ENCODE measurements at regions not wholly inside any gene's neighbourhood (a gene's known extent, or its start where the extent isn't known, plus 50 kb on each side); places are given as distances from the start of the nearest gene placed in this dataset.

- DNase-seq = no peak
Measured at GRCh38 chr5:73373814-73374510, 74.6 kb downstream of the FOXD1 start.

DNA sequence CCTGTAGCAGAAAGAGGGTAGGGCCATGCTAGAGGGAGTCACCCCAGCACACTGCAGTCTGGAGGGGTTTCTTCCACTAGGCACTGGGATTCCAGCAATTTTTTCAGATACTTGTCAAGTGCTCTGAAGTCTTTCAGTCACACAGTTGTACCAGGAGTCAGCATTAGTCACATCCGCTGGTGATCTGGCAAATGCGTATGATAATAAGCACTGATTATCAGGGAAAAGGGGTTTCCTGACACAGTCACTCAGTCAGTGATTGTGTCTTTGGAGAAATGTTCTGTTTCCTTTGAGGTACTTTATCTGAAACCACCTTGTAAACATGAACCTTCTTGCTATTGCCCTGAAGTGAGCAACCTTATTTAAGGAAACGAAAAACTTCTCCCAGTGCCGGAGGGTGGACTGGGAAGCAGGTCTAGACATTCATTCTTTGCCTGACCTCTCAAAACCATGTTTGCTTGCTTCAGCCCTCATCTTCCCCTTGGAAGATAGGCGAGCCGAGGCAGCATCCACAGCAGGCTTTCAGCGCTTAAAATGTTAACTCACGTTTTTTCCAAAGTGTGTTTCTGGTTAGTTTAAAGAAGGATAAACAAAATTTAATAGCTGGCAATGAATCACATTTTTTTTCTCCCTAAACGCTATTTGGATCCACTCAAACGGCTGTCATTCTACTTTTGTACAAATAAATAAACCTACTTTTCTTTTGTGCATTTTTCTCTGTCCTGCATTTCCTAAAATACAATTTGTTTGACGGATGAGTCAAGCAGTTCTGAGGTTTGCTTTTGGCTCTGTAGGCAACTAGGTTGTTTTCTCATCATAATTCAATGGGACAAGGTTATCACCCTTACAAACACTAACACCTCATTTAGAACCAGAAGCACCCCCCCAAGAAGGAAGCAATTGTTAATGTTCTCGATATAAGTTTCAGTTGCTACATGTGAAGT, 77.7 kb downstream of the FOXD1 start:
- no peak for DNase-seq

GRCh38 chr5:73370095-73370494, 78.5 kb downstream of the FOXD1 start:
- no peak for DNase-seq

GRCh38 chr5:73369278-73369677, 79.3 kb downstream of the FOXD1 start:
- no peak for DNase-seq

DNA sequence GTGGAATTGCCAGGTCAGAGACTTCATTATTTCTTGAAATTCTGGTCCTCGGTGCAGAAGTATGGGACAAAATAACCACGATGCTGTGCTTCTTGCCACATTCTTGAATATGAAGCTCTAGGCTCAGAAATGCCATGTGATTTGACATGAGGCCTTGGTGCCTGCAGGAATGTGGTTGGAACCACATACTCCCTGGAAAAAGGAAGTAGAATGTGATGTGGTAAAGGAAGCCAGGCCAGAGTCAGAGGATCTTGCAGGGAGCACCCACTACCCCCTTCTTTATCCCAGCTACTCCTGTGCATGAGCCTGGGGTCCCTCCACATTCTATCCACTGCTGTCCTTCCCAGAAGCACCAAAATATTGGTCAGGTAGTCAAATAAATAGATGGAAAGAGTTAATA, 80.9 kb downstream of the FOXD1 start:
- DNase-seq = no peak

DNA sequence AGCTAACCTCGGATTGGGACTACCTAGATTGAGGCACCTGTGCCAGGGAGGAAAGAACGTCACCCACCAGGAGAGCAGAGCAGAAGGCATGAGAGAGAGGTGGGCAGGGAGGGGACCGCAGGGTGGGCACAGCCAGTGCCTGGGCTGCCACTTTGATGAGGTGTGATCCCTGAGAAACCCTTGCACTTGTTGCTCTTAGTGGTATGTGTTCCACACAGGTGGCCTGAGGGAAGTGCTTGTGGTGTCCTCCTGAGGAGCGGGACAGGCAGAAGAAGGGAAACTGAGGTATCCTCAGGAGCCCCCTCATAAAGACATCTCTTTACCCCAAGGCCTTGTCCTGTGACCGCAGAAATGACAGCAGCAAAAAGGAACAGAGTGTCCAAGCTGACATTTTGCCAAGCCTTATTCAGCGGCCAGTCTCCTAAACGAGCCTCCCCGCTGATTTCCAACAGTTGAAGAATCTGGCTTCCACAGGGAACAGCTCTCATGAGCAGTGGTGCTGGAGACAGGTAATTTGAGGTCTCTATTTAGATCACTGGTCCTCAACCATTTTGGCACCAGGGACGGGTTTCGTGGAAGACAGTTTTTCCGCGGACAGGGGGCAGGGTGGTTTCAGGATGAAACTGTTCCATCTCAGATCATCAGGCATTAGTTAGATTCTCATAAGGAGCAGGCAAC, 82.4 kb downstream of the FOXD1 start:
- no peak for DNase-seq

DNA sequence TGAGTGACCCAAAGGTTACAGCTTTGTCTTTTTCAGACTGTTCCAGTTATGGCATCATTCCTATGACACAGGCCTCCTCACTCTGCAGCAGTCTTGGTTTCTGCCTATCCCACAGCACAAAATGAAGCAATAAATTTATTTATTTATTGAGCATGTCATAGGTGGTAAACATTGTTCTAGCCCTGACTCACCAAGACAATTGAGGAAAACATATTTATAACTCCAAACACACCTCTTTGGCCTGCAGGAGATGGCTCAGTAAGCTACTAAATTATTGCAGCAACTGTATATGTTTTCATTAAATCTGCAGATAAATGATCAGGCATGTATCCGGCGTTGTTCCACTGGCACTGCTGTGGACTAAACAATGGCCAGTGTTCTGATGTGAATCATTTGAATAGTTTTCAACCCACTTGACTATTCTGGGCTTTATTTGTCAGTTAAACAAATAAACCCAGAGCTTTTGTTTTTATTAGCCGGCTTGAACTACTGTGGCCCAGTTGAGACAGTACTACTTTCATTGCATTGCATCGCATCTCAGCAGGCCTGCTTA, 83.2 kb downstream of the FOXD1 start:
- no peak for DNase-seq

DNA sequence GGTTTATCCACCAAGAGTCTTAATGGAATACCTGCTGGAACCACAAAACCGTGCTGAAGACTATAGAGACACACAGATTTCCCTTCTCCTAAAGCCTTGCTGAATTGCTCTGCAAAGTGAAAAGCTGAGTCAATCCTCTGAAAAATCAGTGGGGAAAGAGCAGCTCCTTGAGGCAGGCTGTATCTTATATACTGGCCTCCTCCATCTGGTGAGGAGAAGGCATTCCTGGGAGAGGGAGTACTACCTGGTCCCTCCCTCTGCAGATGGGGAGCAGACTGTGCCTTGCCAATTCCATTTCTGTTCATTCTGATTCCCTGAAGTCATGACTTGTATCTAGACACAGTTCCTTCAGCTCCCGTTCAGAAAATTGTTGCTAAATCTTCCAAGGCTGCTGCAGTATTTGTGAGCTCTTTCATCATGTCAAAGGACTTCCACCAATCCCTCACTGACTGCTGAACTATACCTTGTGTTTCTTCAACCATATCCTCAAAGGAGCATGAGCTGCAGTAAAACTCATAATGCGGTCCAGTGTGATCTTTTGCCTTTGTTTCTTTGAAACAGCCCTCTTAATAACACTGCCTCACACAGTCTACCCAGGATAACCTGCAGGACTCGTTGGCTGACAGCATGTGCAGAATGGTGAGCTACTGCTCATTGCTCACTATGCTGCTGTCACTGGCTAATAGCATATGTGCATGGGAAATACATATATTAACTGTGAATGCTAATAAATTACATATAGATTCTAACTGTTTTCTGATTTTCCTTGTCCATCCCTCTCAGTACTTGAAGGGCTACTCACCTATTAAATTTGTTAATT, 84.5 kb downstream of the FOXD1 start:
- DNase-seq = no peak

- DNase-seq = no peak
Measured at GRCh38 chr5:73359395-73359794, 89.2 kb downstream of the FOXD1 start.

- no peak for DNase-seq
Measured at GRCh38 chr5:73358366-73358765, 90.2 kb downstream of the FOXD1 start.

GRCh38 chr5:73357576-73357975, 91.0 kb downstream of the FOXD1 start:
- DNase-seq = no peak

DNA sequence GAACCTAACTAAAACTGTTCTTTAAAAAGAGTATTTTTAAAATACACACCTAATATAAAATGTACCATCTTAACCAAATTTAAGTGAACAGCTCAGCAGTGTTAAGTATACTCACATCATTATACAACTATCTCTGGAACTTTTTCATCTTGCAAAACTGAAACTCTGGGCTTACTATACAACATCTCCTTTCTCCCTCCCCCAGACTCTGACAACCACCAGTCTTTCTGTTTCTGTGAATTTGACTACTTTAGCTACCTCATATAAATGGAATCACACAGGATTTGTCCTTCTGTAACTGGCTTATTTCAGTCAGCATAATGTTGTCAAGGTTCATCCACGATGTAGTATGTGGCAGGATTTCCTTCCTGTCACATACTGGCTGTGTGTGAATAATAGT, 93.5 kb downstream of the FOXD1 start:
- DNase-seq = no peak

GRCh38 chr5:73354406-73354805, 94.2 kb downstream of the FOXD1 start:
- DNase-seq = no peak

- DNase-seq = no peak
Measured at GRCh38 chr5:73352649-73353230, 95.8 kb downstream of the FOXD1 start.

DNA sequence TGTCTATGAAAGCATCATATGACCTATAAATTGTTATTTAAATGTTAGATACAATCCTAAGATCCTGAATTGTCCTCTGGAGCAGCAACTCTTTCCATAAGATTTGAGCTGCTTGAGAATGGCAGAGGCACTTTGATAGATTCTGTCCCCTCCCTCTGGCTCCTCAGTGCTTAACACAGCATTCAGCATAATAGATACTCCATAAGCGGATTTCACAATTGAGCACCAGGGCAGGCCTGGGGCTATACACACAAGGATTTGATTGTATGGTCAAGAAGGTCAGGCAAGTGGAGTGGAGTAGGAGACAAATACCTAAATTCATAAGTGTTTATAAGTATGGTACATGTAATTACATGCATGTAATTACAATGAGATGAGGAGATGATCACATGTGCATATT, 96.3 kb downstream of the FOXD1 start:
- no peak for DNase-seq

DNA sequence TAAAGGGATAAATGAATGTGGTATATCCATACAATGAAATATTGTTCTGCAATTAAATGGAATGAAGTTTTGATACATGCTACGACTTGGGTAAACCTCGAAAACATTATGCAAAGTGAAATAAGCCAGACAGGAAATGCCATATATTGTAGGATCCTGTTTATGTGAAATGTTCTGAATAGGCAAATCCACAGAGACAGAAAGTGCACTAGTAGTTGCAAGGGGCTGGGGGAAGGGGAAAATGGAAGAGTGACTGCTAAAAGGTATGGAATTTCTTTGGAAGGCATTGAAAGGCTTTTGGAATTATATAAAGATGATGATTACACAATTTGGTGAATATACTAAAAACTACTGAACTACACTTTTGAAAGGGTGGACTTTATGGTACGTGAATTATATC, 97.0 kb downstream of the FOXD1 start:
- DNase-seq = no peak

- no peak for DNase-seq
Measured at GRCh38 chr5:73346878-73347408, 101.6 kb downstream of the FOXD1 start.

DNA sequence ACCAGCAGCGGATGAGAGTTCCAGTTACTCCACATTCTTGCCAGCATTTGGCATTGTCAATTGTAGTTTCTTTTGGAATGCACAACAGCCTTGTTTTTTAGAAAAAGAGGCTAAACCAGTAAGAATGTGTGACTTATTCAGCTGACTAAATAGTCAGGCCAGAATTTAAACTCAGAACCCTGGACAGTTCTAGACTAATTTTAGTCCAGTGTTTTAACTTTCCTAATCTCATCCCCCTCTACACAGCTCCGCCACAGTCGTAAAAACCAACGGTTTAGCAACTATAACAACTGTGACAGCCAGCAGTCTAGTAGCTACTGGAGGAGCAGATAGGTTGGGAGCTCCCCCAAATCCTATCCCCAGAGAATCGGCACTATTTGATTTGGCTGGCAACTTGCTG, 103.7 kb downstream of the FOXD1 start:
- no peak for DNase-seq

- no peak for DNase-seq
Measured at GRCh38 chr5:73339711-73340110, 108.9 kb downstream of the FOXD1 start.

DNA sequence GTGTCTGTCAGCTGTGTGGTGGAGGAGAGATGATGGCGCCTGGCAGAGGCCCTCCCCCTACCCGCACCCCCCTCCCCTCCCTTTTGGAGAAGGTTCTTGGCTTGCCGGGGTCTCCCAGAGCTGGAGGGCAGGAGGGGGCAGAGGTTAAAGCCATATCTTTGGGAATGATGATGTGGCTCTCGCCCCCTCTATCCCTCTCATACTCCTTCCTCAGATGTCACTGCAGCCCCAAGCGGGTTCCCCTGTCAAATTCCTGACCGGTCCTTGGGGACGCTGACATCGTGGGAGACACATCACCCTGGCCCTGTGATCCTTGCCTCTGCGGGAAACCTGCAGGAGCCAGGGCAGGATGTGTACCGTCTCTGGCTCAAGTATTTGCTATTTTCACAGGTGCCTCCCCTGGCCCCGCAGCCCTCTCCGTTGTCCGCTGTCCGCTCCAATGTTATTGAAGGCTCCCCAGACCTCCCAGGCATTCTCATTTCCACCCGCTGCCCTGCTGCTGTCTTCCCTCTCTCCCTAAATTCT, 109.5 kb downstream of the FOXD1 start:
- DNase-seq = no peak

- no peak for DNase-seq
Measured at GRCh38 chr5:73338256-73339050, 110.1 kb downstream of the FOXD1 start.

All from activated CD8-positive, alpha-beta memory T cell treated with anti-CD3 and anti-CD28 coated beads for 24 hours (primary cell).